H9 (cell line): ENCODE measurements at regions not wholly inside any gene's neighbourhood (a gene's known extent, or its start where the extent isn't known, plus 50 kb on each side); places are given as distances from the start of the nearest gene placed in this dataset.

Experiments
- DNase-seq: peaks from one replicate; pipeline ENCODE4 v3.0.0-alpha.2; 2017
- H2AFZ ChIP-seq: one replicate; pipeline ENCODE4 v1.6.1; 2013; ENCODE audit warnings: mild to moderate bottlenecking, low read length, control low read depth, moderate library complexity
- H2AK5ac ChIP-seq: 2 replicates; pipeline ENCODE4 v1.6.1; 2013; ENCODE audit warnings: low read length, control low read depth, mixed read lengths; ENCODE audit not compliant: insufficient read length
- H2BK120ac ChIP-seq: one replicate; pipeline ENCODE4 v1.6.1; 2013; ENCODE audit warnings: low read depth, mild to moderate bottlenecking, low read length, control low read depth, inconsistent platforms; ENCODE audit not compliant: poor library complexity, severe bottlenecking
- H2BK12ac ChIP-seq: 2 replicates; pipeline ENCODE4 v1.6.1; 2013; ENCODE audit warnings: low read length, control low read depth, mixed read lengths, low read depth; ENCODE audit not compliant: insufficient read length
- H2BK15ac ChIP-seq: 2 replicates; pipeline ENCODE4 v1.6.1; 2013; ENCODE audit warnings: low read depth, low read length, control low read depth
- H2BK20ac ChIP-seq: one replicate; pipeline ENCODE4 v1.6.1; 2013; ENCODE audit warnings: low read depth, mild to moderate bottlenecking, low read length, control low read depth, inconsistent platforms; ENCODE audit not compliant: poor library complexity, severe bottlenecking
- H2BK5ac ChIP-seq: 2 replicates; pipeline ENCODE4 v1.6.1; 2013; ENCODE audit warnings: low read length, control low read depth, mixed read lengths; ENCODE audit not compliant: insufficient read length
- H3K14ac ChIP-seq: 2 replicates; pipeline ENCODE4 v1.6.1; 2013; ENCODE audit warnings: low read length, control low read depth; ENCODE audit not compliant: insufficient read depth
- H3K18ac ChIP-seq: 2 replicates; pipeline ENCODE4 v1.6.1; 2013; ENCODE audit warnings: low read depth, mild to moderate bottlenecking, mixed read lengths, low read length, control low read depth; ENCODE audit not compliant: insufficient read length
- H3K23ac ChIP-seq: 2 replicates; pipeline ENCODE4 v1.6.1; 2013; ENCODE audit warnings: low read length, control low read depth, mixed read lengths, low read depth; ENCODE audit not compliant: insufficient read length
- H3K23me2 ChIP-seq: 2 replicates; pipeline ENCODE4 v1.6.1; 2013; ENCODE audit warnings: low read depth, mild to moderate bottlenecking, mixed read lengths, low read length, control low read depth; ENCODE audit not compliant: insufficient read length, poor library complexity, severe bottlenecking
- H3K27ac ChIP-seq: 2 replicates; pipeline ENCODE4 v1.5.1; 2013; ENCODE audit warnings: low read length, control low read depth, mixed read lengths, low read depth; ENCODE audit not compliant: insufficient read length
- H3K27me3 ChIP-seq: 2 replicates; pipeline ENCODE4 v1.6.1; 2013; ENCODE audit warnings: low read length, control low read depth, inconsistent platforms; ENCODE audit not compliant: insufficient read depth
- H3K4ac ChIP-seq: 2 replicates; pipeline ENCODE4 v1.6.1; 2013; ENCODE audit warnings: low read depth, mild to moderate bottlenecking, control low read depth, inconsistent platforms, low read length, moderate library complexity
- H3K4me1 ChIP-seq: 2 replicates; pipeline ENCODE4 v1.6.1; 2013; ENCODE audit warnings: low read length, control low read depth, inconsistent platforms; ENCODE audit not compliant: insufficient read depth
- H3K4me2 ChIP-seq: 2 replicates; pipeline ENCODE4 v1.6.1; 2013; ENCODE audit warnings: low read length, control low read depth, mixed read lengths; ENCODE audit not compliant: insufficient read length, insufficient read depth
- H3K56ac ChIP-seq: 2 replicates; pipeline ENCODE4 v1.6.1; 2013; ENCODE audit warnings: low read depth, mild to moderate bottlenecking, mixed read lengths, low read length, control low read depth; ENCODE audit not compliant: insufficient read length
- H3K79me1 ChIP-seq: 2 replicates; pipeline ENCODE4 v1.6.1; 2013; ENCODE audit warnings: low read depth, mild to moderate bottlenecking, moderate library complexity, low read length, control low read depth, inconsistent platforms; ENCODE audit not compliant: insufficient read depth, poor library complexity, severe bottlenecking
- H3K79me2 ChIP-seq: 2 replicates; pipeline ENCODE4 v1.6.1; 2013; ENCODE audit warnings: low read length, control low read depth, inconsistent platforms; ENCODE audit not compliant: insufficient read depth
- H3K9ac ChIP-seq: 2 replicates; pipeline ENCODE4 v1.6.1; 2013; ENCODE audit warnings: low read length, control low read depth, mixed read lengths; ENCODE audit not compliant: insufficient read length; ENCODE audit errors: extremely low read depth
- H3K9me3 ChIP-seq: one replicate; pipeline ENCODE4 v1.6.1; 2013; ENCODE audit warnings: low read depth, low read length, inconsistent platforms; ENCODE audit not compliant: control insufficient read depth
- H3T11ph ChIP-seq: one replicate; pipeline ENCODE4 v1.6.1; 2013; ENCODE audit warnings: mild to moderate bottlenecking, low read length, control low read depth, inconsistent platforms
- H4K20me1 ChIP-seq: one replicate; pipeline ENCODE4 v1.6.1; 2013; ENCODE audit not compliant: control insufficient read depth, insufficient read length, insufficient read depth
- H4K5ac ChIP-seq: 2 replicates; pipeline ENCODE4 v1.6.1; 2013; ENCODE audit warnings: low read depth, mild to moderate bottlenecking, mixed read lengths, low read length, control low read depth; ENCODE audit not compliant: insufficient read length
- H4K8ac ChIP-seq: replicated peaks from 2 replicates; pipeline ENCODE4 v1.6.1; 2013; ENCODE audit warnings: low read length, control low read depth, mixed read lengths, low read depth; ENCODE audit not compliant: insufficient read length
- H4K91ac ChIP-seq: 2 replicates; pipeline ENCODE4 v1.6.1; 2013; ENCODE audit warnings: low read depth, mild to moderate bottlenecking, moderate library complexity, mixed read lengths, low read length, control low read depth; ENCODE audit not compliant: insufficient read length
- H3K27ac Mint-ChIP-seq, 3 experiments: 2 replicates in 2 of 3; 3 replicates in 1 of 3; pipeline ENCODE4 v1.8.0; 2020 to 2021; ENCODE audit warnings: mixed read lengths in 3 of 3, mild to moderate bottlenecking in 1 of 3, moderate library complexity in 1 of 3
- H3K27me3 Mint-ChIP-seq: 2 replicates; pipeline ENCODE4 v1.8.0; 2021; ENCODE audit warnings: low read depth, mild to moderate bottlenecking, moderate library complexity, mixed read lengths
- H3K36me3 Mint-ChIP-seq, 3 experiments: 2 replicates in 2 of 3; 3 replicates in 1 of 3; pipeline ENCODE4 v1.8.0; 2020 to 2021; ENCODE audit warnings: low read depth in 3 of 3, mixed read lengths in 3 of 3; ENCODE audit not compliant: insufficient read depth in 1 of 3
- H3K4me1 Mint-ChIP-seq, 2 experiments: 2 replicates each; pipeline ENCODE4 v1.8.0; 2020; ENCODE audit warnings: mixed read lengths in 2 of 2
- H3K4me3 Mint-ChIP-seq, 2 experiments: 2 replicates in 1 of 2; 3 replicates in 1 of 2; pipeline ENCODE4 v1.8.0; 2020 to 2021; ENCODE audit warnings: mild to moderate bottlenecking in 2 of 2, mixed read lengths in 2 of 2, moderate library complexity in 1 of 2
- H3K9me3 Mint-ChIP-seq, 2 experiments: 2 replicates in 1 of 2; 3 replicates in 1 of 2; pipeline ENCODE4 v1.8.0; 2020; ENCODE audit warnings: mild to moderate bottlenecking in 2 of 2, mixed read lengths in 2 of 2, moderate library complexity in 1 of 2
- CTCF ChIP-seq: fragments of 200-600 bp; sonication (generic); conservative IDR thresholded peaks from 3 replicates; pipeline ENCODE4 v1.8.0; 2021; ENCODE audit warnings: antibody characterized with exemption, mild to moderate bottlenecking
- WGBS: extraction: QIAGEN DNeasy Blood & Tissue Kit; methylation state at CpG from one replicate; pipeline ENCODE4 v1.1.7; 2013; ENCODE audit warnings: missing lambda C conversion rate, low lambda C conversion rate, mixed read lengths; ENCODE audit not compliant: insufficient read length; ENCODE audit errors: extremely low coverage; 5-methylcytosine and 5-hydroxymethylcytosine counted together

GRCh38 chr5:147981074-147981473, 74.7 kb upstream of the C5orf46 start:
- WGBS: no CpG with 5 or more reads among the region's 1 CpG
- Mint-ChIP-seq H3K27me3 (no peaks in the 10 kb centered on the region), H3K4me1 (no peaks in the 10 kb centered on the region), H3K27ac (no peak overlapping the region), H3K36me3 (peaks cover 0 to 2% (median 0%) of the 10 kb centered on the region in 3 experiments; a peak in 1 of 7 replicates), H3K4me3 (no peak overlapping the region), H3K9me3 (no peaks in the 10 kb centered on the region)
- Histone ChIP-seq H2AK5ac (no peak overlapping the region), H3K4ac (no peak overlapping the region), H3K23me2 (no peaks in the 10 kb centered on the region), H4K20me1 (no peaks in the 10 kb centered on the region), H3K23ac (no peak overlapping the region), H3K18ac (no peak overlapping the region), H3K9me3 (no peaks in the 10 kb centered on the region), H3K27ac (no peak overlapping the region), H4K5ac (no peak overlapping the region), H2BK15ac (no peak overlapping the region), H3K79me1 (no peaks in the 10 kb centered on the region), H2BK12ac (no peak overlapping the region), H3K4me1 (no peaks in the 10 kb centered on the region), H3K79me2 (no peaks in the 10 kb centered on the region), H3K56ac (no peak overlapping the region), H2BK5ac (no peak overlapping the region), H4K8ac (no peak overlapping the region), H3K4me2 (no peak overlapping the region), H3K9ac (no peak overlapping the region), H3K14ac (no peak overlapping the region), H2AFZ (no peak overlapping the region), H2BK20ac (no peak overlapping the region), H2BK120ac (no peak overlapping the region), H3K27me3 (no peaks in the 10 kb centered on the region), H3T11ph (no peak overlapping the region), H4K91ac (no peak overlapping the region)
- TF ChIP-seq CTCF: no peak
- no peak for DNase-seq
